Fibroblast of lung (primary cell): ENCODE measurements at regions not wholly inside any gene's neighbourhood (a gene's known extent, or its start where the extent isn't known, plus 50 kb on each side); places are given as distances from the start of the nearest gene placed in this dataset.

Experiments
- CTCF ChIP-seq, 2 donors: IDR thresholded peaks in 1 of 2; conservative IDR thresholded peaks in 1 of 2; 1 replicate in 1 of 2; 2 replicates in 1 of 2; pipeline ENCODE4 v1.5.1; 2011 to 2012; ENCODE audit warnings: low read length in 2 of 2, control low read depth in 1 of 2, inconsistent platforms in 1 of 2, low read depth in 1 of 2, mild to moderate bottlenecking in 1 of 2
- EZH2 ChIP-seq: IDR thresholded peaks from 2 replicates; pipeline ENCODE4 v1.5.1; 2012; ENCODE audit warnings: low read length, control low read depth, mild to moderate bottlenecking; ENCODE audit errors: missing control alignments

GRCh38 chr19:28065026-28065425 is 1147.9 kb downstream of the UQCRFS1 start:
- TF ChIP-seq CTCF (conservative IDR thresholded peaks at IDR 0.05 in 1 of 2, IDR thresholded peaks at IDR 0.05 in 1 of 2; ENCODE audit: low read depth in 1 of 2, low read length in 2 of 2) (no peak), EZH2 (no peak)
